HG03175 (cell line): ENCODE measurements at regions not wholly inside any gene's neighbourhood (a gene's known extent, or its start where the extent isn't known, plus 50 kb on each side); places are given as distances from the start of the nearest gene placed in this dataset.
A peak's percentile ranks its signal among the peaks of the same experiment; 100 is the strongest.
"Not testable (repeated sequence)": the region's sequence is repeated elsewhere in the genome, so short reads cannot be mapped to it uniquely, and the experiment has no call there.

Source experiments
- ATAC-seq: cut with Tn5 transposase; IDR thresholded peaks from one replicate; pipeline ENCODE4 v1.9.1; 2021; ENCODE audit warnings: mild to moderate bottlenecking, moderate library complexity; ENCODE audit not compliant: unreplicated experiment

DNA sequence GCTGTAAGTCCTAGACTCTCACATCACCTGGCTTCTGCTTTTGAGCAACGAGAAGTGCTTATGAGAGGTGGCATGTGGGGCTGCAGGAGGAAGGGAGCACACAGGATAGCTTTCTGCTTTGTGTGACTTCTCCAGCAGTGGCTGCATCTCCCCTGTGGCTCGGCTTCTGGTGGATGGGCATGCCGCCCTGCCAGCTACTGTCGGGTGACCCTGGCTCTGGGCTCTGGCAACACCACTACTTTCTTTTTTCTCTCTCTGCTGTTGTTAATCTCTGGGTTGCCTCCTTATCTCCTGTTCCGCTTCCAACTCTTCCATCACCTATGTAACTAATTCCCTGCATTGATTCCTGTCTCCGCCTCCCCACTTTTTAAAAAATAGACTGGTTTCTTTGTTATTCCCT lies 209.1 kb upstream of the DAAM1 start:
- no peak for ATAC-seq

DNA sequence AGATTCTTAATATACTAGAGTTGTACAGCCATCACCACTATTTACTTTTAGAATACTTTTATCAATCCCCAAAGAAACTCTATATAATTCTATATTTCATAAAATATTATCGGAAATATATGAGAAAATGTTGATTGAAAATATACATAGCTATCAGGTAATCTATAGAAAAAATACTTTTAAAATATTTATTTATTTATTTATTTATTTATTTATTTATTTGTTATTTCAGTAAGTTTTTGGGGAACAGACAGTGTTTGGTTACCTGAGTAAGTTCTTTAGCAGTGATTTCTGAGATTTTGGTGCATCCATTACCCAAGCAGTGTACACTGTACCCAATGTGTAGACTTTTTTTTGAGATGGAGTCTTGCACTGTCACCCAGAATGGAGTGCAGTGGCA lies 206.6 kb upstream of the DAAM1 start:
- ATAC-seq: no peak

DNA sequence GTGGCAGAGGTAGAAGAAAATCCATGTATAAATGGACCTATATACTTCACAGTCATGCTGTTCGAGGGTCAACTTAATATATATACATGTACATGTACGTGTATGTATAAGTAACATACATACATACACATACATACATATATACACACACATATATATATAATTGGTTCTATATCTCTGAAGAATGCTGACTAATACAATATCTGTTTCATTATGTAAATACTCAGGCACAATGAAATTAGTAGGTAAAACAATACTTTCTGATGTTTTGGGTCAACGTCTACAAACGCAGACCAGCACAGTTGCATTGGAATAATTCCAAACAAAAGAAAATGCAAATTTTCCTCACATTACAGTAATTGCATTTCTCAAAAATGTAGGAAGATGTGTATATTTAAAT lies 202.7 kb upstream of the DAAM1 start:
- ATAC-seq: no peak

DNA sequence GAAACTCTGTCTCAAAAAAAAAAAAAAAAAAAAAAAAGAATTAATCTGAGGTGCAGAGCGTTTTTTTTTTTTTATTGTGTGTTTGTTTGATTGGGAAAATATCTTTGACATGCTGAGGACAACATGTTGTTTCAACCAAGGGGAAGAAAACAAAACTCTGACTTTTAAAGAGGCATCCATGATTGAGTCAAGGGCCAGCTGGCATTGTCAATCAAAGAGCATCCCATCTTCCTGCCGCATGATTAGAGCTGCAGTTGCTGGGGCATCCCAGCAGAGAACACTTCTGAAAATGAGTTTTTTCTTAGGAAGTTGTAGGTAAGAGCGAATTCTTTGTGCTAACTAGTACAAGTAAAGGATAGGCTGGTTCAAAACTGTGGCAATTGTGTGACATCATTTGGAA lies 200.9 kb upstream of the DAAM1 start:
- ATAC-seq: no peak

DNA sequence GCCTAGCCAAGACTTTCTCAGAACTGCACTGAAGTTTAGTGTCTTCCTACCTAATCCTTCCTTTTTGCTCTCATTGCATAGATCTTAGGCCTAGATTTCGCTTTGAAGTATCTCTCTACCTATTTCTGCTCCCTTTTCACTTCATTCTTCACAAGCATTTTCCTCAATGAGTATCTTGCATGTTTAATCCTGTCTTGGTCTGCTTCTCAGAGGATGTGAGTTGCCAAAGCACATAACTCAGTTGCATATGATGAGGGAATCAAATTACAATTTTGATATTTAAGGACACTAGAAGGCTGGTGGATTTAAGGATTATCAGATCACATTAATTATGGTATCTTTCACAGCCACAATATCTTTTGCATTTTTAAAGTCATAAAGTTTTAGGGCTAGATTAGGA lies 195.5 kb upstream of the DAAM1 start:
- ATAC-seq: no peak

DNA sequence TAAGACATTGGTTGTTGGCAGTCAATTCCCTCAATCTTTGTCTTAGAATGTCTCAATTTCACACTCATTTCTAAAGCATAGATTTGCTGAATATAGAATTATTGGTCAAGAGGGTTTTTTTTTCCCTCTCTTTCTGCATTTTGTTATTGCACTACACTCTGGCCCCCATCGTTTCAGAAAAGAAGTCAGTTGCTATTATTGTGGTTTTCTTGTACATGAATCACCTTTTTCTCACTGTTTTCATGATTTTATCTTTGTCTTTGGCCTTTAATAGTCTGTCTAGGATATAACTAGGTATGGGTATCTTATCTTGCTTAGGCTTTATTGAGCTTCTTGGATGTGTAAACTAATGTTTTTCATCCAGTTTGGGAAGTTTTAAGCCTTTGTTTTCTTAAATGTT lies 194.3 kb upstream of the DAAM1 start:
- ATAC-seq: no peak

DNA sequence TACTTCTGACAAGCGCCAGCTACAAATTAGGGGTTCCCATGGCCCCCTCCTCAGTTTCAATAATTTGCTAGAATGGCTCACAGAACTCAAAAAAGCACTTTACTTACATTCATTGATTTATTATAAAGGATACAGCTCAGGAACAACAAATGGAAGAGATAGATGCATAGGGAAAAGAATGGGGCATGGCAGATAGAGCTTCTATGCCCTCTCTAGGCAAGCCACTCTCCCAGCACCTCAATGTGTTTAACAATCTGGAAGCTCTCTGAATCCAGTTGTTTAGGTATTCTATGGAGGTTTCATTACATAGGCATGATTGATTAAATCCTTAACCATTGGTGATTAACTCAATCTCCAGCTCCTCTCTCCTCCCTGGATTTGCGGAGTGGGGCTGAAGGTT lies 184.5 kb upstream of the DAAM1 start:
- no peak for ATAC-seq

DNA sequence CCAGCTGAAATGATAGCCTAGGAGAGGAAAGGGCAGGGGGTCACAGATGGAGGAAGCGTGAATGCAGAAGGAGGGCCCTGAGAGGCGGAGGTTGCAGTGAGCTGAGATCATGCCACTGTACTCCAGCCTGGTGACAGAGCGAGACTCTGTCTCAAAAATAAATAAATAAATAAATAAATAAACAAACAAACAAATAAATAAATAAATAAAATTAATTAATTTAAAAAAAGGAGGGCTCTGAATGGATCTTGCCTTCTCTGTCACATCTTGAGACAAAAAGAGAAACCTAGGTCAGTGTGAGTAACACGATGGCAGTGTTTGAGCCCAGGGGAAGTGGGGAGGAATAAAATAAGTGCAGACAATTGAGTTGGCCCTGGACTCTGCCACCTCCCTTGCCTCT lies 182.3 kb upstream of the DAAM1 start:
- not testable (repeated sequence) for ATAC-seq

DNA sequence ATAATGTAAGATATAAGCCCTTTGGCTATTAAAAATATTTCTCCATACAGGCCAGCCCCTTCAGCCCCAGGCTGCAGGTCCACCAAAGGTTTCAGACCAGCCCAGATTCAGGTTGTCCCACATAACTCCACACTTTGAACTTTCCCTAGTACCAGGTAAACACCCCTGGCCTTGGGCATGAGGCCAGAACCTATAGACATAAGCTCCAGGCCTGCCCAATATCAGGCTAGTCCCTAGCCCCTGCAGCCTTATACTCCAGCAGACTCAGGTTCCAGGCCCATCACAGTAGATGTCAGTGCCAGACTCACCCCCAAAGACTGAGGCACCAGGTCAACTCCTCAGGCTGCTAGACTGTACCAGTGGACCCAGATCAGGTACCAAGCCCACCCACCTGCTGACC lies 178.5 kb upstream of the DAAM1 start:
- no peak for ATAC-seq

DNA sequence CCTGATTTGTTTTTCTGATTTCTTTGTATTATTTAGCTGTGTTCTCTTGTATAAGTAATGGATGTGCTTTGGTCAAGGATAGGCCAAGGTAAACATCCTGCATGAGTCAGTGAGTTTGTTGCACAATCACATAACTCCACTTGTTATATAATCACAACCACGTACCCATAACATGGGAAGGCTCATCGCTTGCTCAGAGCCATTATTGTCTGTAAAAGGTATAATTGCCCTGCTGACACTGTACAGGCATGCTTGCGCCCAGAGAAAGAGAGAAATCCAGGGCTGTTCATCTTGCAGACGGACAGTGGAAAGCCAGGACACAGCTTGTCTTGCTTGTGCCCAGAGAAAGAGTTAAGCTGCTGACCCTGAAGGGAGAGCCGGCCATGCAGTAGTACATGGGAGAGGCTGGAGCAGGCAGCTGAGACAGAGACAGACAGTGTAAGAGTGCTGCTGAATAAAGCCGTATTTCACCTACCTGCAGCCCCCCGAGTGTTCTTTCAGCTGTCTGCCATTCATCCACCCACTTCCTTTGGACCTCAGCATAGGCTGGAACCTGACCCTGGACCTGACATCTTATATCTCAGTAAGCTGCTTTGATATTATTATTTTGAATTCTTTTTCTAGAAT lies 174.7 kb upstream of the DAAM1 start:
- no peak for ATAC-seq

DNA sequence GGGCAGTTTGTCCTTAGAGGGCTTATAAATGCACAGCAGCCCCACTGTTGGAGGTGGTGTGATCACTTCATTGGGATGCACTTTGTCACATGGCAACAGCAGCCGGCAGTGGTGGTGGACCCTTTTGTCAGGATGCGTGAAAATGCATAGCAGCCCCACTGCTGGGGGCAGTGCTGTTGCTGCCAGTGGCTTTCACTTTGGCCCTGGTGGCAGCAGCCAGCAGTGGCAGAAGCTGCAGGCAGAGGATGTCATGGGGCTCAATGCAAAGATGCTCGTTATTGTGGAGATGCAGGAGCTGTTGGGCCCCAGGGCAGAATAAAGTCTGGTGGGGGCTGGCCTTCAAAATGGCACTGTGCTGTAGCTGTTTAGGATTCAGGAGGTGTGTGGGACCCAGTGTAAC lies 173.0 kb upstream of the DAAM1 start:
- no peak for ATAC-seq

DNA sequence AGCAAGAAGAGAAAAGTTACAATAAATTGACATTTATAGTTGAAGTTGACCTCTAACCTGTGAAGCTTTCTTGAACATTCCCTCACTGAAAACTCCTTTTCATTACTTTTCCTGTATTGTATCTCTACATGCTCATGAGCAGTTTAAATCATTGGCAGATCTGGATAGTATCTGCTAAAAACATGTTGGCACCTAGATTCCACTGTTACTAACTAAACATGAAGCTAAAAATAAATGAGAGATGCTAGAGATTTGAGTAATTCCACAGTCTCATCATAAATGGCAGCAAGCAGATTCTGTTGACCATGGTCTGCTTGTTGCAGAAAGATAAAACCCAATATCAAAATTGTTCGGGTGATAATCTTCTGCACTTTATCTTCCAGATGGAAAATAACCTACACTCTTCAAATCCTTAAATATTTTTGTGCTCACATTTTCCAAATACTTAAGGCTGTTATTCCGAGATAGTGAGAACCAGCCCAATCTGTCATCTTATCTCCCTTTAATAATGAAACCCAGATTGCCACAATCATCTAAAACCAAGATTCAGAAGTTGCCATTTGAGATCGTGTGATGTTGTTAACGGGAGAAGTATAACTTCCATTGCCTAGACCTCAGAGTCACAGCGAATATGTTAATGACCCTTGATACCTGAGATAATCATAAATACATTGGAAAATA lies 171.0 kb upstream of the DAAM1 start:
- ATAC-seq: no peak

DNA sequence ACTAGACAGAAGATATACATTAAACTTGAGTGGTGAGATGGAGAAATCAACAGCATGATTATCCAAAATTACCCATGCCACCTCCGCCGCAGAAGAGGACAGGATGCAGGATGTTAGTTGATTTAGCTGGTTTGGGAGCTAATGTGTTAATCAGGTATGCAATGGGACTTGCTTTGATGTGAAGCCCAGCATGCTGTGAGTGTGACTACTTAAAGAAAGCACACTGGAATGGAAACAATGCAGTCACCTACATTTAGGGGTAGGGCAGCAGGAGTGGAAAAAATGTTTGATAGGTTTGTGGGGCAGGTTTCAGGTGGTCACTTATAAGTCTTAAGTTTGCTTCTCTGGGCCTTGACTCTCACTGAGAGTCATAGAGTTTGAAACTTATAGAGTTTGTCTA lies 170.0 kb upstream of the DAAM1 start:
- no peak for ATAC-seq

DNA sequence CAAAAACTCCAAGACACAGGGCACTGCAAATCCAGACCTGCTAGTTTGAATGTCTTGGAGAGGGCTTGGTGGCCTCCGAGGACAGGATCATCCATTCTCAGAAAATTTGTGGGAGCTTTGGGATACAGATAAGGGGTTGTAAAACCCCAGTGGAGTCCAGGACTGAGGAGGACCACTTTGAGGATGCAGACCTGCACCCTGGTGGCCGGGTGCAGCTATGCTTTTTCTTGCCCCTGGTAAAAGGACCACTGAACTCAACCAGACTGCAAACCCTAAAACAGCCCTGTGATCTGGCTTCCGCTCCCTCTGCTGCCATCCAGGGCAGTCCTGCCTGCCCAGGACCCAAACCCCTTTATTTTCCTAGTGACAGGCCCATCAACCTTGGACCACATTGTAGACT lies 169.5 kb upstream of the DAAM1 start:
- ATAC-seq: no peak

DNA sequence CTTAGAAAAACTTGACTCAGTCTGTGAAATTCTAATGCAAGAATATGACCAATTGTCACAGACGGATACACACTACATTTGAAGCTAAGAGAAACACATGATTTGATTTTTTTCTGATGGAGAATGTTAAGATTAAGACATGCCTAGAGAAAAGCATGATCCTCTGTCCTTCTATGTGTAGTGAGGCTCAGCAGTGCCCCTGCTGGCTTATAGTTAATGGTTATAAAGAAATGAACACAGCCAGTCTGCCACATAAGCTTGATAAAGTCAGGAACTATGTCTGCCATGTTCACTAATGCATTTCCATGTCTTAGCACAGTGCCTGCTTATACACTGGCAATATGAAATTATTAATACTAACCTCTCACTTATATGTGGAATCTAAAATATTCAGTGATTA lies 168.1 kb upstream of the DAAM1 start:
- ATAC-seq: no peak

DNA sequence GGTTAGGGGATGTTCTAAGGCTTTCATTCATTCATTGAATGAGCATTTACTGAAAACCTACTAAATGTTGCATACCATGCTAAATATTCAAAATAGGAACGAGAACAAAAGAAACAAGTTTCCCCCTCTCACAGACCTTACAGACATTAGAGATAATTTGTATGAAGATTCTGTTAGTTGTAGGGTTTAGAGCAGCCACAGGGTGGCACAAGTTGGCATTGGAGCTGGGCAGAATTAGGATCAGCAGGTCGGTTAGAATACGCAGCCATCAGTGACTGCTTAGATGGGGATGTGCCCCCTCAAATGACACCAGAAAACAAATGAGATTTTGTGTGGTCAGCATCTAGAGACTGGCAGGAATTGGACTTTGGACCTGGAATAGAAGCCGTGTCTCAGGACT lies 166.3 kb upstream of the DAAM1 start:
- no peak for ATAC-seq

DNA sequence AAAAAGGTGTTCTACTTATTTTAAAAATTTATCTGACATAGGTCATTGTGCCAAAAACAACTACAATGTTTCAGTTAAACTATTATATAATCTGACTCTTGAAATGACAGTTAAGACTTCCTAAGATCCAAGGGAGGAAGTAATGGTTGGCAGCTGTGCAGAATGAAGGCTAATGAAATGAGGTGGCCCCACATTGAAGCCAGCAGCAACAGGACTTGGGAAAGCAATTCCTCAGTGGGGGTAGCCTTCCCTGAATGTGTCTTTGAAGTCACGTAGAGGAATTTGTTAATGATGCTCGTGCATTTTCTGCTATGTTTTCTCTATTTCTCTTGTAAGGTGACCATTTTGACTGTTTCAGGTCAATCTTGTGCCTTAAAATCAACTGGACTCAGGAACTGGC lies 162.4 kb upstream of the DAAM1 start:
- no peak for ATAC-seq

DNA sequence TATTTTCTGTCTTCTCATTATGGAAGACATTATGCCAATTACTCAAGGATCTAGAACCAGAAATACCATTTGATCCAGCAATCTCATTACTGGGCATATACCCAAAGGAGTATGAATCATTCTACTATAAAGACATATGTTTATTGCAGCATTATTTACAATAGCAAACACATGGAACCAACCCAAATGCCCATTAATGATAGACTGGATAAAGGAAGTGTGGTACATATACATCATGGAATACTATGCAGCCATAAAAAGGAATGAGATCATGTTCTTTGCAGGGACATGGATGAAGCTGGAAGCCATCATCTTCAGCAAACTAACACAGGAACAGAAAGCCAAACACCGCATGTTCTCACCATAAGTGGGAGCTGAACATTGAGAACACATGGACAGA lies 161.8 kb upstream of the DAAM1 start:
- not testable (repeated sequence) for ATAC-seq

DNA sequence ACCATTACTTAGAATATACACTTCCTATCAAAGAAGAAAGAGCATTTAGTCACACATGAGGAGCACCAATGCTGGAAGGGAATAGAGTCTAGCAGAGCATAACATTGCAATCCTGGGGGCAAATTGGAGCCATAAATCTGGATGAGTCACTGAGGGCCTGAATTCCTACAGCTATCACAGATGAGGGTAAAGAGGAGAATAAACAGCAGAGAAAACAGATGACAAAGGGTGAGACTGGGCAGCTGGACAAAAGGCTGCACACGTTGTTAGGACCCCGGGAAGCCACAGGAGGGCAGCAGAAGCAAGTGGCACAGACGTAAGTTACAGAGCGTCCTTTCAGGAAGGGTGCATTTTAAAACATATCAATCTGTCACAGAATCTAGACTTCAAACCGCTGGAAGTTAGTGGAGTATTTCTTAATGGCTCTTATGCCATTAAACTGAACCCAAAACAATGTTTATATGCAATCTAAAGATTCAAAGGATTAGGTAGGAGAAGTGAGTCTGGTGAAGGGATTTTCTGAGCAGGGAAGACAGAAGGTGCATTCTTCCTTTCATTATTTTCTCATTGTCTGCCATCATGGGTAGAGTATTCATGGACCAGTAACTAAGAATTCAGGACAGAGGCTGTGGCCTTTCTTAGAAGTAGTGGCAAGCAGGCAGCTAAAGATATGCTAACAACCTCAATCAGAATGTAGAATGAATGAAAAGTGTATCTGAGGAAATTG lies 159.8 kb upstream of the DAAM1 start:
- peak; percentile 95 for ATAC-seq

DNA sequence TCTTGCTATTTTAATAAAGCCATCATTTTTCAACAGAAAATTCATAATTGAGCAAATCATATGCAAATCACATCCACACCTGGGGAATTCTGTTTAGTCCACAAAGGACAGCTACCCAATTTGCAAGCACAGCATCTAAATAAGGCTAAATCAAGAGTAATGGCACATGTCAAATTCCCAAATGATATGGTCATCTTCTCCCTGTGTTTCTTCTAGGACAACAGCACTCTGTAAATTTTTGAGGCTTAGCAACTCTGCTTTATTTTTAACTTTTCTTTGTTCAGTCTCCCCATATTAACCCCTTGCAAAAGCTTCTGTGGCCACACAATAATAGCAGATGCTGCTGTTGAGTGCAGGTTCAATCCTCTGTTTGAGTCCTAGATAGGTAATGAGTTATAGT lies 155.6 kb upstream of the DAAM1 start:
- no peak for ATAC-seq

DNA sequence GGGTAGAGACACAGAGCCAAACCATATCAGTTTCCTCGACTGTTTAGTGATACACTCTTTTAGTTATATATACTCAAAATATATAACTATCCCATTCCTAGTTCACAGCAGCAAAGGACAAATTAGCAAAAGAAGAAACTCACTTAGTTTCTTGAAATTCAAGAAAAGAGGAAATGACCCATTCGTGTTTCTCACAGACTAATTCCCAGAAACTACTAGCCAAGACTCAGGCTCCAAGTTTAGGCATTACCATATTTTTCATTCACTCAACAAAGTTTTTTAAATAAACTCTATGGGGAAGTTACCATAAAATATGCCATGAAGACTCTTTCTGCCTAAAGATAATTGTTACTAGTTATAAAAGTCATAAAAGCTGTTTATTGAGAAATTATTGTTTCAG lies 152.3 kb upstream of the DAAM1 start:
- no peak for ATAC-seq

DNA sequence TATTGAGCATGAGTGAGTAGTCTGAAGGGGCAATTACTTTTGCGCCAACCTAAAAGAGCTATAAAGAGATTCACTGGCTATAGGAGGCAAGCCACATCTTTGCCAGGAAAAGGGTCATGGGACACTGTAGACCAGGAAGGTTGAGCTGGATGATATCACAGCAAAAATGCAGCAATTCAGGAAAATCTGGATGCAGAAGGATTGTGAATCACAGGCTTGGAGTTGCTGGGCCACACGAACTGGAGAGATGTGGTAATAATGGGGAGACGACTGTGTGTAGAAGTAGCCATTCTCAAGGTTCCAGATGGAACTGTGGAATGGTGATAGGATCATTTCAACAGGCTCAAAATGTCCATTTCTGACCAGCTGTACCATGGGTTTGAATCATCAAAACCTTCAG lies 151.4 kb upstream of the DAAM1 start:
- no peak for ATAC-seq
